ENCODE measurements at regions not wholly inside any gene's neighbourhood (a gene's known extent, or its start where the extent isn't known, plus 50 kb on each side); places are given as distances from the start of the nearest gene placed in this dataset.

GRCh38 chr16:85259832-85260167 lies 147.5 kb upstream of the CIBAR2 start:
- no peak for DNase-seq
- WGBS (ENCODE audit: extremely low coverage, insufficient read length, low lambda C conversion rate) = no CpG with 5 or more reads among the region's 9 CpGs
- Histone ChIP-seq H2AK5ac (ENCODE audit: insufficient read length, low read length) (no peak overlapping the region), H2BK20ac (ENCODE audit: low read depth, low read length, poor library complexity, severe bottlenecking) (no peak overlapping the region), H3K79me1 (ENCODE audit: insufficient read depth, low read depth, low read length, poor library complexity, severe bottlenecking) (no peaks in the 10 kb centered on the region), H3K27me3 (ENCODE audit: insufficient read depth, low read length) (no peaks in the 10 kb centered on the region), H4K20me1 (ENCODE audit: control insufficient read depth, insufficient read depth, insufficient read length) (no peaks in the 10 kb centered on the region), H3K4me2 (ENCODE audit: insufficient read depth, insufficient read length, low read length) (no peak overlapping the region), H3K79me2 (ENCODE audit: insufficient read depth, low read length) (no peaks in the 10 kb centered on the region), H3K9me3 (ENCODE audit: control insufficient read depth, low read depth, low read length) (no peaks in the 10 kb centered on the region), H2BK15ac (ENCODE audit: low read depth, low read length) (no peak overlapping the region), H3K4ac (ENCODE audit: low read depth, low read length) (no peak overlapping the region), H3K23me2 (ENCODE audit: insufficient read length, low read depth, low read length, poor library complexity, severe bottlenecking) (no peaks in the 10 kb centered on the region), H3K27ac (ENCODE audit: insufficient read length, low read depth, low read length) (no peak overlapping the region), H3T11ph (ENCODE audit: low read length) (no peak overlapping the region), H3K56ac (ENCODE audit: insufficient read length, low read depth, low read length) (no peak overlapping the region), H2BK5ac (ENCODE audit: insufficient read length, low read length) (no peak overlapping the region), H3K23ac (ENCODE audit: insufficient read length, low read depth, low read length) (no peak overlapping the region), H4K5ac (ENCODE audit: insufficient read length, low read depth, low read length) (no peak overlapping the region), H3K9ac (ENCODE audit: extremely low read depth, insufficient read length, low read length) (no peak overlapping the region), H3K4me1 (ENCODE audit: insufficient read depth, low read length) (no peaks in the 10 kb centered on the region), H4K91ac (ENCODE audit: insufficient read length, low read depth, low read length) (no peak overlapping the region), H2AFZ (ENCODE audit: low read length) (no peak overlapping the region), H4K8ac (replicated peaks; ENCODE audit: insufficient read length, low read depth, low read length) (no peak overlapping the region), H2BK120ac (ENCODE audit: low read depth, low read length, poor library complexity, severe bottlenecking) (no peak overlapping the region), H3K18ac (ENCODE audit: insufficient read length, low read depth, low read length) (no peak overlapping the region), H3K14ac (ENCODE audit: insufficient read depth, low read length) (no peak overlapping the region), H2BK12ac (ENCODE audit: insufficient read length, low read depth, low read length) (no peak overlapping the region)
- no peak for TF ChIP-seq CTCF (conservative IDR thresholded peaks at IDR 0.05)
- Mint-ChIP-seq H3K9me3 (no peaks in the 10 kb centered on the region), H3K36me3 (ENCODE audit: insufficient read depth in 1 of 3, low read depth in 3 of 3) (no peaks in the 10 kb centered on the region; a peak in 1 of 7 replicates), H3K4me3 (no peak overlapping the region), H3K27me3 (ENCODE audit: low read depth) (no peaks in the 10 kb centered on the region), H3K4me1 (peaks cover 0 to 14% of the 10 kb centered on the region in 2 experiments; a peak in 2 of 4 replicates), H3K27ac (peak overlapping the region in 1 of 3 experiments; percentile 86; a peak in 1 of 7 replicates)

Data from H9 (cell line).